ENCODE measurements at regions not wholly inside any gene's neighbourhood (a gene's known extent, or its start where the extent isn't known, plus 50 kb on each side); places are given as distances from the start of the nearest gene placed in this dataset.

GRCh38 chrX:127389900-127390299 lies 570.4 kb downstream of the PRR32 start:
- intact Hi-C loops (cut with micrococcal nuclease; ENCODE audit: unreplicated experiment), result no loop called here
- H2AFZ ChIP-seq, result no peak overlapping the region
- H3K4me3 ChIP-seq, result no peak overlapping the region
- no peak for DNase-seq
- no peak overlapping the region for H3K4me2 ChIP-seq
- ChIA-PET POLR2A (ENCODE audit: unreplicated experiment) (no interaction called here), CTCF (no interaction called here)
- H3K27me3 ChIP-seq (ENCODE audit: insufficient read depth, low read depth), result no peaks in the 10 kb centered on the region
- no peaks in the 10 kb centered on the region for H3K9me2 ChIP-seq (ENCODE audit: insufficient read depth)
- no peaks in the 10 kb centered on the region for H3K79me2 ChIP-seq (ENCODE audit: low read depth)
- TF ChIP-seq EZH2 (IDR thresholded peaks at IDR 0.05; ENCODE audit: low read depth), result no peak
- H3F3A ChIP-seq (ENCODE audit: insufficient read depth, low read depth), result 0 out of 2 replicates have a peak, but pooled peaks cover 2% of the 10 kb centered on the region
- H3K4me1 ChIP-seq (replicated peaks; ENCODE audit: insufficient read depth), result no peaks in the 10 kb centered on the region
- H3K9me3 ChIP-seq (ENCODE audit: insufficient read depth, low read depth), result no peaks in the 10 kb centered on the region
- no peak overlapping the region for H3K27ac ChIP-seq
- H3K36me3 ChIP-seq (ENCODE audit: low read depth), result no peaks in the 10 kb centered on the region
- BruUV-seq (replicated peaks), result no TSS peak
- no peaks in the 10 kb centered on the region for H4K20me1 ChIP-seq (ENCODE audit: insufficient read depth)
